HFFc6 (cell line): ENCODE measurements at regions not wholly inside any gene's neighbourhood (a gene's known extent, or its start where the extent isn't known, plus 50 kb on each side); places are given as distances from the start of the nearest gene placed in this dataset.

Experiments used
- DNase-seq: peaks from one replicate; pipeline ENCODE4 v3.0.0-alpha.2; 2018
- H3K27ac Mint-ChIP-seq: 2 replicates; pipeline ENCODE4 v1.8.0; 2020; ENCODE audit warnings: mild to moderate bottlenecking, mixed read lengths
- H3K27me3 Mint-ChIP-seq: 2 replicates; pipeline ENCODE4 v1.8.0; 2021; ENCODE audit warnings: mild to moderate bottlenecking, moderate library complexity, mixed read lengths; ENCODE audit not compliant: insufficient read depth
- H3K36me3 Mint-ChIP-seq: 2 replicates; pipeline ENCODE4 v1.8.0; 2021; ENCODE audit warnings: low read depth, mixed read lengths
- H3K4me1 Mint-ChIP-seq: 2 replicates; pipeline ENCODE4 v1.8.0; 2020; ENCODE audit warnings: low read depth, mixed read lengths
- H3K4me3 Mint-ChIP-seq: 2 replicates; pipeline ENCODE4 v1.8.0; 2020; ENCODE audit warnings: mild to moderate bottlenecking, moderate library complexity, mixed read lengths
- H3K9me3 Mint-ChIP-seq: 2 replicates; pipeline ENCODE4 v1.8.0; 2020; ENCODE audit warnings: mild to moderate bottlenecking, mixed read lengths
- TF ChIP-seq, protein P1 (sequence below): fragments of 200-600 bp; sonication (generic); IDR thresholded peaks from 2 replicates; pipeline ENCODE4 v1.5.0; 2021; ENCODE audit warnings: antibody characterized with exemption, mild to moderate bottlenecking

GRCh38 chr12:108017472-108018057 is 111.5 kb upstream of the WSCD2 start:
- H3K9me3 Mint-ChIP-seq: peaks cover 59% of the 10 kb centered on the region
- H3K27me3 Mint-ChIP-seq: no peaks in the 10 kb centered on the region
- no peaks in the 10 kb centered on the region for H3K36me3 Mint-ChIP-seq
- no peak overlapping the region for H3K4me3 Mint-ChIP-seq
- H3K4me1 Mint-ChIP-seq: no peaks in the 10 kb centered on the region
- no peak overlapping the region for H3K27ac Mint-ChIP-seq
- TF ChIP-seq, protein P1, sequence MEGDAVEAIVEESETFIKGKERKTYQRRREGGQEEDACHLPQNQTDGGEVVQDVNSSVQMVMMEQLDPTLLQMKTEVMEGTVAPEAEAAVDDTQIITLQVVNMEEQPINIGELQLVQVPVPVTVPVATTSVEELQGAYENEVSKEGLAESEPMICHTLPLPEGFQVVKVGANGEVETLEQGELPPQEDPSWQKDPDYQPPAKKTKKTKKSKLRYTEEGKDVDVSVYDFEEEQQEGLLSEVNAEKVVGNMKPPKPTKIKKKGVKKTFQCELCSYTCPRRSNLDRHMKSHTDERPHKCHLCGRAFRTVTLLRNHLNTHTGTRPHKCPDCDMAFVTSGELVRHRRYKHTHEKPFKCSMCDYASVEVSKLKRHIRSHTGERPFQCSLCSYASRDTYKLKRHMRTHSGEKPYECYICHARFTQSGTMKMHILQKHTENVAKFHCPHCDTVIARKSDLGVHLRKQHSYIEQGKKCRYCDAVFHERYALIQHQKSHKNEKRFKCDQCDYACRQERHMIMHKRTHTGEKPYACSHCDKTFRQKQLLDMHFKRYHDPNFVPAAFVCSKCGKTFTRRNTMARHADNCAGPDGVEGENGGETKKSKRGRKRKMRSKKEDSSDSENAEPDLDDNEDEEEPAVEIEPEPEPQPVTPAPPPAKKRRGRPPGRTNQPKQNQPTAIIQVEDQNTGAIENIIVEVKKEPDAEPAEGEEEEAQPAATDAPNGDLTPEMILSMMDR: no peak
- DNase-seq: no peak

- TF ChIP-seq, protein P1: no peak
- no peak overlapping the region for H3K4me3 Mint-ChIP-seq
- no peak for DNase-seq
- peaks cover 47% of the 10 kb centered on the region for H3K9me3 Mint-ChIP-seq
- no peaks in the 10 kb centered on the region for H3K4me1 Mint-ChIP-seq
- H3K27me3 Mint-ChIP-seq: no peaks in the 10 kb centered on the region
- H3K36me3 Mint-ChIP-seq: no peaks in the 10 kb centered on the region
- no peak overlapping the region for H3K27ac Mint-ChIP-seq
Measured at GRCh38 chr12:108019862-108020261, 109.2 kb upstream of the WSCD2 start.

DNA sequence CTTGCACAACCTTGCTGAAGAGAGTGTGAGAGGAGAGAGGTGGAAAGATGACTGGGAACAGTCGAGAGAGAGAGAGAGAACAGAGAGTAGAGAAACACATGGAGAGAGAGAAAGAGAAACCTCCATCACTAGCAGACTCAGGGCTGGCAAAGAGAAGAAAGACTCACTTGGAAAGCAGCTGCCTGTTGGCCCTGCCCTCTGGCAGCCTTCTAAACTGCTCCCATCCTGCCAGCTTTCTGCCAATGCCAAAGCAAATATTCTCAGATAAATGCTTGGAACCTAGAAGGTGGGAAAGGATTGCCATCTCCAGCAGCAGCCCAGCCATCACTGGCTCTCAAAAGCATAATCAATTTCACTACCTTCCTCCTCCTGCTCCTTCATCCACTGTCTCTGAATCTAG is 107.9 kb upstream of the WSCD2 start:
- DNase-seq: no peak
- H3K9me3 Mint-ChIP-seq: peaks cover 44% of the 10 kb centered on the region
- H3K4me1 Mint-ChIP-seq: no peaks in the 10 kb centered on the region
- no peak overlapping the region for H3K4me3 Mint-ChIP-seq
- no peaks in the 10 kb centered on the region for H3K36me3 Mint-ChIP-seq
- no peaks in the 10 kb centered on the region for H3K27me3 Mint-ChIP-seq
- TF ChIP-seq, protein P1: no peak
- no peak overlapping the region for H3K27ac Mint-ChIP-seq

GRCh38 chr12:108021949-108022522 is 107.1 kb upstream of the WSCD2 start:
- TF ChIP-seq, protein P1: no peak
- Mint-ChIP-seq H3K36me3 (no peaks in the 10 kb centered on the region), H3K27me3 (no peaks in the 10 kb centered on the region), H3K4me1 (no peaks in the 10 kb centered on the region), H3K27ac (no peak overlapping the region), H3K9me3 (peaks cover 46% of the 10 kb centered on the region), H3K4me3 (no peak overlapping the region)
- DNase-seq: no peak

DNA sequence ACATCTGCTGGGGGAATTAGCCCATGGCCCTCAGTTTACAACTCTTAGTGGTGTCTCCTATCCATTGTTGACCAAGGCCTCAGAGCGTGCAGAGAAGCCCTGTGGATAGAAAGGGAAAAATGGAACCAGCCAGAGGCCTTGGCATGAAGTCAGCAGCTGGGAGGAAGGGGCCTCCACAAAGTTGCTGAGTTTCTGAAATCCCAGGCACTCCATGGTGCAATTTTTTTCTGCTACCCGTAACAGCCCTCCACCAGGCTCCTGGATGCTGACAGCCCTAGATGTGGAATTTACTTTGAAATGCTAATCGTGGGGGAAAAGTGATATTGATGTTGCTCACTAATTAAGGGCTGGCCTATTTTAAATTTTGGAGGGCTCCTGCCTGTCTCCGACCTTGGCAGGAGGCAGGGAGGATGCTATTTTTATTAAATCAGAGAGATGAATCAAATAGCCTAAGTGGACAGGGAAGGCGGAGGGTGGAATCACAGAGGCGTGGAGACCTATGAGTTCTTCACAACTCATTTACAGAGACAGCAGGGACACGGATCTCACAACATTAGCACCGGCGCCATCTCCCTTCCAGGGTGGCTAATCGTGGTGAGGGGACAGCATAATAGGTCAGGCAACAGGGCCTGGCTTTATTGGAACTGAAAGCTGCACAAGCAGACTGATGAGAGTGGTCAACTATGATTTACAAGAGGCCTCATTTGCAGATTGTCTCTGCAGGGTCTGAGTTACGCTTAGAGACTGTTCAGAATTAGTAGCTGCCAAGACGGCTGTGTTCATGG is 99.8 kb upstream of the WSCD2 start:
- H3K27ac Mint-ChIP-seq: no peak overlapping the region
- TF ChIP-seq, protein P1: no peak
- H3K4me3 Mint-ChIP-seq: no peak overlapping the region
- peaks cover 5% of the 10 kb centered on the region; the same call in 1 of the 2 replicates for H3K36me3 Mint-ChIP-seq
- peaks cover 62% of the 10 kb centered on the region for H3K9me3 Mint-ChIP-seq
- H3K4me1 Mint-ChIP-seq: no peaks in the 10 kb centered on the region
- no peak for DNase-seq
- H3K27me3 Mint-ChIP-seq: no peaks in the 10 kb centered on the region; the same call in 1 of the 2 replicates
